Chondrocyte (in vitro differentiated cells): ENCODE measurements at regions not wholly inside any gene's neighbourhood (a gene's known extent, or its start where the extent isn't known, plus 50 kb on each side); places are given as distances from the start of the nearest gene placed in this dataset.

Experiments used
- DNase-seq: peaks from one replicate; pipeline ENCODE4 v3.0.0; 2021; ENCODE audit warnings: mixed read lengths, low spot score
- H3K27ac Mint-ChIP-seq: one replicate; pipeline ENCODE4 v1.8.0; 2021; ENCODE audit warnings: mild to moderate bottlenecking, moderate library complexity, mixed read lengths; ENCODE audit not compliant: unreplicated experiment
- H3K27me3 Mint-ChIP-seq: 2 replicates; pipeline ENCODE4 v1.8.0; 2021; ENCODE audit warnings: low read depth, mixed read lengths
- H3K36me3 Mint-ChIP-seq: 2 replicates; pipeline ENCODE4 v1.8.0; 2021; ENCODE audit warnings: low read depth, mixed read lengths
- H3K4me1 Mint-ChIP-seq: 2 replicates; pipeline ENCODE4 v1.8.0; 2021; ENCODE audit warnings: low read depth, mild to moderate bottlenecking, mixed read lengths
- H3K4me3 Mint-ChIP-seq: one replicate; pipeline ENCODE4 v1.8.0; 2021; ENCODE audit warnings: mild to moderate bottlenecking, moderate library complexity, mixed read lengths; ENCODE audit not compliant: unreplicated experiment
- H3K9me3 Mint-ChIP-seq: 2 replicates; pipeline ENCODE4 v1.8.0; 2021; ENCODE audit warnings: low read depth, mixed read lengths
- CTCF ChIP-seq: fragments of 200-600 bp; sonication (generic); IDR thresholded peaks from 2 replicates; pipeline ENCODE4 v1.5.0; 2021; ENCODE audit warnings: antibody characterized with exemption, mild to moderate bottlenecking, moderate library complexity

- Mint-ChIP-seq H3K27me3 (peaks cover 13% of the 10 kb centered on the region), H3K36me3 (no peaks in the 10 kb centered on the region), H3K9me3 (no peaks in the 10 kb centered on the region), H3K4me1 (no peaks in the 10 kb centered on the region), H3K27ac (no peak overlapping the region), H3K4me3 (no peak overlapping the region)
- no peak for TF ChIP-seq CTCF
- no peak for DNase-seq
Observed at GRCh38 chr3:159348431-159348830, 546.6 kb downstream of the MFSD1 start.

GRCh38 chr3:159356606-159357005 lies 554.8 kb downstream of the MFSD1 start:
- TF ChIP-seq CTCF = no peak
- DNase-seq = no peak
- H3K4me1 Mint-ChIP-seq = peaks cover 5% of the 10 kb centered on the region
- H3K9me3 Mint-ChIP-seq = no peaks in the 10 kb centered on the region
- no peaks in the 10 kb centered on the region for H3K36me3 Mint-ChIP-seq
- no peak overlapping the region for H3K4me3 Mint-ChIP-seq
- H3K27ac Mint-ChIP-seq = no peak overlapping the region
- peaks cover 10% of the 10 kb centered on the region for H3K27me3 Mint-ChIP-seq

GRCh38 chr3:159364511-159364910 lies 562.7 kb downstream of the MFSD1 start:
- no peaks in the 10 kb centered on the region for H3K4me1 Mint-ChIP-seq
- H3K27me3 Mint-ChIP-seq = peaks cover 5% of the 10 kb centered on the region
- H3K4me3 Mint-ChIP-seq = no peak overlapping the region
- TF ChIP-seq CTCF = no peak
- no peak overlapping the region for H3K27ac Mint-ChIP-seq
- no peaks in the 10 kb centered on the region for H3K9me3 Mint-ChIP-seq
- no peak for DNase-seq
- no peaks in the 10 kb centered on the region for H3K36me3 Mint-ChIP-seq

- TF ChIP-seq CTCF = no peak
- peaks cover 7% of the 10 kb centered on the region for H3K27me3 Mint-ChIP-seq
- DNase-seq = no peak
- no peaks in the 10 kb centered on the region for H3K4me1 Mint-ChIP-seq
- H3K4me3 Mint-ChIP-seq = no peak overlapping the region
- peaks cover 4% of the 10 kb centered on the region for H3K9me3 Mint-ChIP-seq
- H3K27ac Mint-ChIP-seq = no peak overlapping the region
- H3K36me3 Mint-ChIP-seq = peaks cover 2% of the 10 kb centered on the region
Observed at GRCh38 chr3:159366476-159366875, 564.6 kb downstream of the MFSD1 start.

GRCh38 chr3:159371961-159372360 lies 570.1 kb downstream of the MFSD1 start:
- peaks cover 7% of the 10 kb centered on the region for H3K27me3 Mint-ChIP-seq
- H3K4me1 Mint-ChIP-seq = no peaks in the 10 kb centered on the region
- peaks cover 2% of the 10 kb centered on the region for H3K36me3 Mint-ChIP-seq
- peaks cover 4% of the 10 kb centered on the region for H3K9me3 Mint-ChIP-seq
- no peak for DNase-seq
- no peak overlapping the region for H3K27ac Mint-ChIP-seq
- no peak overlapping the region for H3K4me3 Mint-ChIP-seq
- no peak for TF ChIP-seq CTCF
